ENCODE measurements at regions not wholly inside any gene's neighbourhood (a gene's known extent, or its start where the extent isn't known, plus 50 kb on each side); places are given as distances from the start of the nearest gene placed in this dataset.

- no peak for TF ChIP-seq CTCF (IDR thresholded peaks at IDR 0.05; ENCODE audit: low read depth, low read length, missing input control)
- TF ChIP-seq REST (IDR thresholded peaks at IDR 0.05) = no peak
- TF ChIP-seq ATF3 (IDR thresholded peaks at IDR 0.05) = no peak
- no peak for TF ChIP-seq RXRA (IDR thresholded peaks at IDR 0.05)
- TF ChIP-seq GABPA (IDR thresholded peaks at IDR 0.05 in 1 of 2, conservative IDR thresholded peaks at IDR 0.05 in 1 of 2) = no peak
- TF ChIP-seq MAX (IDR thresholded peaks at IDR 0.05) = no peak
- TF ChIP-seq ZBTB33 (IDR thresholded peaks at IDR 0.05) = no peak
- no peak for TF ChIP-seq RAD21 (IDR thresholded peaks at IDR 0.05)
- no peak for TF ChIP-seq TAF1 (conservative IDR thresholded peaks at IDR 0.05)
- TF ChIP-seq HNF4A (conservative IDR thresholded peaks at IDR 0.05) = no peak
- no peak for TF ChIP-seq FOXA1 (IDR thresholded peaks at IDR 0.05)
- no peak for TF ChIP-seq SP1 (IDR thresholded peaks at IDR 0.05)
Observed at GRCh38 chr11:106442032-106442431, 364.6 kb downstream of the AASDHPPT start.
